HEK293 (cell line): ENCODE measurements at regions not wholly inside any gene's neighbourhood (a gene's known extent, or its start where the extent isn't known, plus 50 kb on each side); places are given as distances from the start of the nearest gene placed in this dataset.

Experiments
- CTCF ChIA-PET: fragments of 350-600 bp; formaldehyde crosslinking; extraction: SDS; loops from one replicate; lab custom pipeline; 2021; ENCODE audit warnings: antibody characterized with exemption; lab: Yijun Ruan, JAX
- POLR2A ChIA-PET: fragments of 300-600 bp; formaldehyde crosslinking; extraction: SDS; loops from one replicate; lab custom pipeline; 2020; ENCODE audit warnings: antibody characterized with exemption, inconsistent platforms; lab: Yijun Ruan, JAX
- H3K27ac ChIP-seq: fragments of 200-500 bp; sonication (Bioruptor generic); 2 replicates; pipeline ENCODE4 v1.5.1; 2014; ENCODE audit warnings: low read depth, low read length, control low read depth, inconsistent platforms; ENCODE audit errors: extremely low read depth
- H3K36me3 ChIP-seq, 2 experiments: fragments of 200-500 bp in 1 of 2; sonication (Bioruptor generic) in 1 of 2; 1 replicate in 1 of 2; 2 replicates in 1 of 2; pipeline ENCODE4 v1.5.1; 2014 to 2017; ENCODE audit warnings: inconsistent platforms in 2 of 2, low read length in 2 of 2; ENCODE audit not compliant: control insufficient read depth in 2 of 2, insufficient read depth in 1 of 2
- H3K4me1 ChIP-seq: fragments of 200-500 bp; sonication (Bioruptor generic); 2 replicates; pipeline ENCODE4 v1.5.1; 2014; ENCODE audit warnings: mild to moderate bottlenecking, low read length, inconsistent platforms; ENCODE audit not compliant: control insufficient read depth, insufficient read depth
- H3K4me3 ChIP-seq: 2 replicates; pipeline ENCODE4 v1.5.1; 2011; ENCODE audit warnings: low read depth, mild to moderate bottlenecking, control low read depth, low read length, moderate library complexity
- H3K9me3 ChIP-seq: fragments of 200-500 bp; sonication (Bioruptor generic); 2 replicates; pipeline ENCODE4 v1.5.1; 2014; ENCODE audit warnings: low read depth, low read length, inconsistent platforms; ENCODE audit not compliant: control insufficient read depth, insufficient read depth
- AEBP2 ChIP-seq: fragments of 450-650 bp; formaldehyde crosslinking; IDR thresholded peaks from 2 replicates; pipeline ENCODE4 v1.5.1; 2016; ENCODE audit warnings: missing biosample characterization, missing genetic modification characterization, borderline replicate concordance
- ATF2 ChIP-seq: fragments of 450-650 bp; formaldehyde crosslinking; IDR thresholded peaks from 2 replicates; pipeline ENCODE4 v1.5.1; 2016; ENCODE audit warnings: missing biosample characterization, missing genetic modification characterization, low read depth
- ELK4 ChIP-seq: IDR thresholded peaks from 2 replicates; pipeline ENCODE4 v1.6.1; 2011; ENCODE audit warnings: mild to moderate bottlenecking, low read depth, low read length, borderline replicate concordance
- HIC1 ChIP-seq: fragments of 450-650 bp; formaldehyde crosslinking; IDR thresholded peaks from 2 replicates; pipeline ENCODE4 v1.5.1; 2016; ENCODE audit warnings: missing biosample characterization, missing genetic modification characterization
- IKZF3 ChIP-seq: fragments of 450-650 bp; IDR thresholded peaks from 2 replicates; pipeline ENCODE4 v1.5.0; 2018; ENCODE audit warnings: missing biosample characterization, mild to moderate bottlenecking, missing genetic modification characterization, moderate library complexity
- MEIS1 ChIP-seq: sonication (generic); formaldehyde crosslinking; IDR thresholded peaks from 2 replicates; pipeline ENCODE4 v1.8.1; 2022; ENCODE audit warnings: missing genetic modification reagents, mild to moderate bottlenecking, borderline replicate concordance
- OSR2 ChIP-seq: fragments of 450-650 bp; formaldehyde crosslinking; IDR thresholded peaks from 2 replicates; pipeline ENCODE4 v1.5.1; 2016; ENCODE audit warnings: missing biosample characterization, missing genetic modification characterization
- REPIN1 ChIP-seq: fragments of 450-650 bp; formaldehyde crosslinking; IDR thresholded peaks from 2 replicates; pipeline ENCODE4 v1.5.1; 2017; ENCODE audit warnings: missing biosample characterization, missing genetic modification characterization, low read depth
- SP3 ChIP-seq: fragments of 450-650 bp; formaldehyde crosslinking; IDR thresholded peaks from 2 replicates; pipeline ENCODE4 v1.5.1; 2016; ENCODE audit warnings: missing biosample characterization, missing genetic modification characterization
- SP7 ChIP-seq: fragments of 450-650 bp; formaldehyde crosslinking; IDR thresholded peaks from 2 replicates; pipeline ENCODE4 v1.5.1; 2016; ENCODE audit warnings: missing biosample characterization, missing genetic modification characterization
- YY1 ChIP-seq: fragments of 450-650 bp; formaldehyde crosslinking; IDR thresholded peaks from 2 replicates; pipeline ENCODE4 v1.5.1; 2018; ENCODE audit warnings: missing biosample characterization, missing genetic modification characterization
- ZBTB10 ChIP-seq: fragments of 450-650 bp; formaldehyde crosslinking; IDR thresholded peaks from 2 replicates; pipeline ENCODE4 v1.5.1; 2016; ENCODE audit warnings: missing biosample characterization, missing genetic modification characterization
- ZBTB8A ChIP-seq: fragments of 450-650 bp; formaldehyde crosslinking; IDR thresholded peaks from 2 replicates; pipeline ENCODE4 v1.5.1; 2016; ENCODE audit warnings: missing biosample characterization, missing genetic modification characterization
- ZEB2 ChIP-seq: fragments of 450-650 bp; formaldehyde crosslinking; IDR thresholded peaks from 2 replicates; pipeline ENCODE4 v1.5.1; 2016; ENCODE audit warnings: missing biosample characterization, missing genetic modification characterization
- ZFP41 ChIP-seq: fragments of 450-650 bp; formaldehyde crosslinking; IDR thresholded peaks from 2 replicates; pipeline ENCODE4 v1.5.1; 2016; ENCODE audit warnings: missing biosample characterization, missing genetic modification characterization, borderline replicate concordance
- ZNF138 ChIP-seq: fragments of 450-650 bp; formaldehyde crosslinking; IDR thresholded peaks from 2 replicates; pipeline ENCODE4 v1.5.1; 2016; ENCODE audit warnings: missing biosample characterization, missing genetic modification characterization, borderline replicate concordance
- ZNF2 ChIP-seq: fragments of 450-650 bp; formaldehyde crosslinking; IDR thresholded peaks from 2 replicates; pipeline ENCODE4 v1.5.1; 2016; ENCODE audit warnings: missing biosample characterization, missing genetic modification characterization
- ZNF221 ChIP-seq: fragments of 450-650 bp; formaldehyde crosslinking; IDR thresholded peaks from 2 replicates; pipeline ENCODE4 v1.5.1; 2017; ENCODE audit warnings: missing biosample characterization, missing genetic modification characterization, borderline replicate concordance
- ZNF302 ChIP-seq: fragments of 450-650 bp; formaldehyde crosslinking; IDR thresholded peaks from 2 replicates; pipeline ENCODE4 v1.5.1; 2016; ENCODE audit warnings: missing biosample characterization, missing genetic modification characterization, low read depth
- ZNF423 ChIP-seq: fragments of 450-650 bp; formaldehyde crosslinking; IDR thresholded peaks from 2 replicates; pipeline ENCODE4 v1.5.1; 2016; ENCODE audit warnings: missing biosample characterization, missing genetic modification characterization
- ZNF521 ChIP-seq: fragments of 450-650 bp; formaldehyde crosslinking; IDR thresholded peaks from 2 replicates; pipeline ENCODE4 v1.5.1; 2017; ENCODE audit warnings: missing biosample characterization, mild to moderate bottlenecking, missing genetic modification characterization
- ZNF544 ChIP-seq: fragments of 450-650 bp; formaldehyde crosslinking; IDR thresholded peaks from 2 replicates; pipeline ENCODE4 v1.5.0; 2017; ENCODE audit warnings: missing biosample characterization, missing genetic modification characterization
- ZNF548 ChIP-seq: fragments of 450-650 bp; formaldehyde crosslinking; IDR thresholded peaks from 2 replicates; pipeline ENCODE4 v1.5.1; 2016; ENCODE audit warnings: missing biosample characterization, missing genetic modification characterization
- ZNF654 ChIP-seq: fragments of 450-650 bp; formaldehyde crosslinking; IDR thresholded peaks from 2 replicates; pipeline ENCODE4 v1.5.1; 2016; ENCODE audit warnings: low read depth, missing biosample characterization, missing genetic modification characterization
- ZSCAN30 ChIP-seq: fragments of 450-650 bp; IDR thresholded peaks from 2 replicates; pipeline ENCODE4 v1.5.1; 2018; ENCODE audit warnings: missing biosample characterization, mild to moderate bottlenecking, missing genetic modification characterization, moderate library complexity
- TF ChIP-seq, protein P1 (sequence below): fragments of 450-650 bp; formaldehyde crosslinking; IDR thresholded peaks from 2 replicates; pipeline ENCODE4 v1.5.1; 2016; ENCODE audit warnings: missing biosample characterization, missing genetic modification characterization

GRCh38 chr6:20334334-20334733 is 67.3 kb upstream of the E2F3 start:
- H3K9me3 ChIP-seq, result no peaks in the 10 kb centered on the region
- no peak overlapping the region for H3K4me3 ChIP-seq
- H3K27ac ChIP-seq, result no peak overlapping the region
- no peaks in the 10 kb centered on the region for H3K4me1 ChIP-seq
- POLR2A ChIA-PET, result no interaction called here
- no peak for TF ChIP-seq SP7 (tag by site-specific recombination)
- TF ChIP-seq ZNF302 (tag by site-specific recombination), result no peak
- TF ChIP-seq HIC1 (tag by site-specific recombination), result no peak
- no peak for TF ChIP-seq REPIN1 (tag by site-specific recombination)
- no peak for TF ChIP-seq ZNF521 (tag by site-specific recombination)
- no peak for TF ChIP-seq ZSCAN30 (tag by site-specific recombination)
- TF ChIP-seq, protein P1, sequence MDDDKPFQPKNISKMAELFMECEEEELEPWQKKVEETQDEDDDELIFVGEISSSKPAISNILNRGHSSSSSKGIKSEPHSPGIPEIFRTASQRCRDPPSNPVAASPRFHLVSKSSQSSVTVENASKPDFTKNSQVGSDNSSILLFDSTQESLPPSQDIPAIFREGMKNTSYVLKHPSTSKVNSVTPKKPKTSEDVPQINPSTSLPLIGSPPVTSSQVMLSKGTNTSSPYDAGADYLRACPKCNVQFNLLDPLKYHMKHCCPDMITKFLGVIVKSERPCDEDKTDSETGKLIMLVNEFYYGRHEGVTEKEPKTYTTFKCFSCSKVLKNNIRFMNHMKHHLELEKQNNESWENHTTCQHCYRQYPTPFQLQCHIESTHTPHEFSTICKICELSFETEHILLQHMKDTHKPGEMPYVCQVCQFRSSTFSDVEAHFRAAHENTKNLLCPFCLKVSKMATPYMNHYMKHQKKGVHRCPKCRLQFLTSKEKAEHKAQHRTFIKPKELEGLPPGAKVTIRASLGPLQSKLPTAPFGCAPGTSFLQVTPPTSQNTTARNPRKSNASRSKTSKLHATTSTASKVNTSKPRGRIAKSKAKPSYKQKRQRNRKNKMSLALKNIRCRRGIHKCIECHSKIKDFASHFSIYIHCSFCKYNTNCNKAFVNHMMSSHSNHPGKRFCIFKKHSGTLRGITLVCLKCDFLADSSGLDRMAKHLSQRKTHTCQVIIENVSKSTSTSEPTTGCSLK, result no peak
- no peak for TF ChIP-seq IKZF3 (tag by site-specific recombination)
- no peak for TF ChIP-seq AEBP2 (tag by site-specific recombination)
- no peak for TF ChIP-seq ELK4
- TF ChIP-seq ZFP41, result no peak
- TF ChIP-seq ZNF654 (tag by site-specific recombination), result no peak
- TF ChIP-seq MEIS1 (CRISPR knock-in tag), result no peak
- CTCF ChIA-PET, result interaction anchor here (1.0 kb wide), 1 partner anchor 35 kb away, joined by 3 read pairs; no protein-coding TSS in a partner anchor
- no peaks in the 10 kb centered on the region for H3K36me3 ChIP-seq

GRCh38 chr6:20334962-20335361 is 66.7 kb upstream of the E2F3 start:
- Histone ChIP-seq H3K4me3 (no peak overlapping the region), H3K9me3 (no peaks in the 10 kb centered on the region), H3K27ac (no peak overlapping the region), H3K4me1 (no peaks in the 10 kb centered on the region), H3K36me3 (no peaks in the 10 kb centered on the region)
- ChIA-PET CTCF (interaction anchor here (0.6 to 1.6 kb wide), 3 partner anchors 21 to 65 kb away, joined by 3 to 4 read pairs (median 4); no protein-coding TSS in a partner anchor), POLR2A (no interaction called here)
- no peak for TF ChIP-seq YY1
- no peak for TF ChIP-seq ZNF544 (tag by site-specific recombination)
- TF ChIP-seq ZNF423 (tag by site-specific recombination), result no peak
- no peak for TF ChIP-seq ZEB2 (tag by site-specific recombination)
- TF ChIP-seq ZNF2, result no peak
- TF ChIP-seq OSR2, result no peak
- TF ChIP-seq ZNF138 (tag by site-specific recombination), result no peak
- no peak for TF ChIP-seq ATF2
- no peak for TF ChIP-seq SP3 (tag by site-specific recombination)
- no peak for TF ChIP-seq ZBTB8A (tag by site-specific recombination)
- TF ChIP-seq ZBTB10 (tag by site-specific recombination), result no peak
- no peak for TF ChIP-seq ZNF548 (tag by site-specific recombination)
- no peak for TF ChIP-seq ZNF221 (tag by site-specific recombination)
